NCI-H1694 treated with DMSO at 0.1 percent for 48 hours (cell line): ENCODE measurements at regions not wholly inside any gene's neighbourhood (a gene's known extent, or its start where the extent isn't known, plus 50 kb on each side); places are given as distances from the start of the nearest gene placed in this dataset.
A peak's percentile ranks its signal among the peaks of the same experiment; 100 is the strongest.

Experiments
- DNase-seq: peaks from one replicate; lab custom pipeline; 2025; lab: John Stamatoyannopoulos, UW

DNA sequence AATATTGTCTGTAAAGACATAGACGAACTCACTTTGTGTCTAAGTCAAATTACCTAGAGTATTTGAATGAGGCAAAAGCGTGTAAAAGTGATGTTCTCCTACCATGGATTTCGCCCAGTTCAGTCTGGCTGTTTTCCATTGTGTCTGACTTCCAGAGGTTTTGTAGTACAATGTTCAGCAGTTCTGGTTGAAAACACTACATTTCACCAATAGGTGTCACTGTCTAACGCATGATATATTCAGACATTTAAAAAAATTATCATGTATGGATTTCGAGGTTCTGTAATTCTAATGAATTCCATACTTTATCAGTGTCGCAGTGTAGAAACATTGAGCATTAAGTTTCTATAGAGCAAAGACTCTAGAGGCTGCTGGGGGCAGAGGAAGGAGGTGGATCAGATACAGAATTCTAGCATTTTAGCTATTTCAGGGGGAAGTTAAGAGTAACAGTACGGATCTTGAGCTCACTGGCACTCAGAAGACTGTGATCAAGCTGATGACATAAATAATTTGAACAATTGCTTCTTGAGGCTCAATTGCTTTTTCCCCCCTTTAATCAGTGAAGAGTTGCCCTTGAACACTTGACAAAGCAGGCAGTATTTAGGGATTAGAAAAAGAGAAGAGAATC lies 196.9 kb upstream of the RHOBTB1 start:
- DNase-seq: peak; percentile 73

DNA sequence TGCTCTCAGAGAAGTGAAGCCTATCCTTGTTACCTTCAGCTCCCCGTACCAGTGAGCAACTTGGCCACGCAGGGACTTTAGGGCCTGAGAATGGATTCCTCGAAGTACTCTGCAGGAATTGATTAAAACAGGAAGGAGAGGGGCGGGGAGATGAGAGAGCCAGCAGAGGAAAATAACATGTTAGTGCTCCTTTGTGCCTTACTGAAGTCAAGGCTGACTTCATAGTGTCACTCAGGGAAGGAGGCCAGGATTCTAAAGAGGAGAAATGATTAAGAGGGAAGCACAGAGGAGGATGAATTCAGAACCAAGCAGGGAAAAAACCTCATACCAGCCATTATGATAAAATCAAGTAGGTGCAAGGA lies 195.6 kb upstream of the RHOBTB1 start:
- DNase-seq: no peak

DNA sequence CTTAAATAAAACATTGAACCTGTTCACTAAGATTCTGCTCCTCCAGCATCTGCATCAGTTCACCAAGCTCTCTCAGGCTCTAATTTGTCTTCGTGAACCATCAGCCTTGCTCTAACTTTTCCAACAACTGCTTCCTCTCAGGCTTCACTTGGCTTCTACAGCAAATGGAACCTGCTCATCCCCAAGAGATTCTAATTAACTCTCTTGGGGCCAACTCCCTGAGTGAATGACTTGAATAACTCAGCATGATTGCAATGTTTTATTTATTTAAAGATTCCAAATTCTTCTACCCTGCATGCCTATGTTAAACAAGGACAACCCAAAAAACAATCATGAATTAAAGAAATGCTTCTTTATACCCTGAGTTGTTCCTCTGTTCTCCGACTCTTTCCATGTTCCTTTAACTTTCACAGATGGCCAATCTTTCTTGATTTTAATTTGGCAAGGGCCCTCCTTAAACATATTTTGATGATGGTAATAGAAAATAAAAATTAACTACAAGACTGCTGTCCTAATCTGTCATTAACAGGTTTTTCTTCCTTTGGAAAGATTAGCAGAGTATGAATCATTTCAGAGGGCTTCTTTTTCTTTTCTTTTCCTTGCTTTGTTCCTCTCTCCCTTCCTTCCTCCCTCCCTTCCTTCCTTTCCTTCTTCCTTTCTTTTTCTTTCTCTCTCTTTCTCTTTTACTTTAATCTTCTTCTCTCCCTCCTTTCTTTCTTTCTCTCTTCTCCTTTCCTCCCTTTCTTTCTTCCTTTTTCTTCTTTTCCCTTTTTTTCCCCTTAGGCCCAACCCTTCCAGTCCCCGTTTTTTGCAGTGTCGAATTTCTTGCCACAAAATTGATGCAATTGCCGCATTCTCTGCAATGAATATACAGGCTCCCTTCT lies 195.0 kb upstream of the RHOBTB1 start:
- DNase-seq: no peak

DNA sequence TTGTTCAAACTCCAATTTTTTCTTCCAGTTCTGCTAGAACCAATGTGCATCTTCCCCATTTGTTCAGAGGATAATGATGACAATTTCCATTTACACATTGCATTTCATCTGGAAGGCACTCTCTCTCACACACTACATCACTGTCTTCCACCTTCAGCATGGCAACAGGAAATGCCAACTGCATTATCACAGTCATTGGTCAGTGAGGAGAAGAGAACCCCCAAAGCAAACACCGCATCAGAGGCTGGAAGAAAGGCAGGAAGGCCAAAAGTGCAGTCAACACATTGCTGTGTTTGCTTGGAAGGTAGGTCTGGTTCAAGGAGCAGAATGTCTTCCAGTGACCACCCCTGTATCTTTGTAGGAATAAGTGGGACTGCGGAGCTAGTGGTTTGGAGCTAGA lies 192.2 kb upstream of the RHOBTB1 start:
- no peak for DNase-seq

DNA sequence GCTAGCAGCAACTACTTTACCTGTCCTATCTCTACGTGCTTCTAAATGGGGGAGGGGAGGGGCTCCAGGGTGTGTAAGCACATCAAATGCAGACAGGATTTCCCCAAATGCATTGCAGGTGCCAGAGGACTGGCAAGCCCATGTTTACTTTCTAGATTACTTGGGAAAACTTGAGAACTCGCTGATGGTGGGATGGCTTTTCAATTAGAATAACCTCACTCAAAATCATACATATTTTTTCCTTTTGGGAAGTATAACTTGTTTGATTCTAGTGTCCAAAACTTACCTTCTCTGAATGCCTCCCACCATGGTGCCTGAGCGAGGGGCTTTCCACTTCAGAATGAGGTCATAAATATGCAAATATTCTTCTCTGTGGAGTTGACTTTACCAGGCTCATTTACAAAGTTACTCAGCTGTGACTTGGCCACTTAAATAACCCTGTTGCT lies 191.3 kb upstream of the RHOBTB1 start:
- DNase-seq: no peak

DNA sequence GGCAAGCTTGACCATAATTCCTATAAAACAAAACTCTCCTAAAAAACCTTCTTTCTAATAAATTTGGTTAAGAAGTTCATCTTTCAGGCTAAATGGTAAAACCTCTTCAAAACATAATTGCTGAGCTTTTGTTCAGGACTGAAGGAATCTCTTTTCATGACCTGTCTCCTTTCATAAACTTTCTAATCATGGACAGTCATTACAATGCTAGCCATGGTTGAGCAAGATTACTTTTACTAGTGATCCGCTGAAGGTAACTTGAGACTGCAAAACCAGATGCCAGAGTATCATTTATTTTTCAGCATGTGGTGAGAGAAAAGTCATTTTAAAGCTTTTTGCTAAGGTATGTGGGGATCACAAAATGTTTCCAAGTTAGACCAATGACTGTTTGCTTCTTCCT lies 186.4 kb upstream of the RHOBTB1 start:
- DNase-seq: no peak

DNA sequence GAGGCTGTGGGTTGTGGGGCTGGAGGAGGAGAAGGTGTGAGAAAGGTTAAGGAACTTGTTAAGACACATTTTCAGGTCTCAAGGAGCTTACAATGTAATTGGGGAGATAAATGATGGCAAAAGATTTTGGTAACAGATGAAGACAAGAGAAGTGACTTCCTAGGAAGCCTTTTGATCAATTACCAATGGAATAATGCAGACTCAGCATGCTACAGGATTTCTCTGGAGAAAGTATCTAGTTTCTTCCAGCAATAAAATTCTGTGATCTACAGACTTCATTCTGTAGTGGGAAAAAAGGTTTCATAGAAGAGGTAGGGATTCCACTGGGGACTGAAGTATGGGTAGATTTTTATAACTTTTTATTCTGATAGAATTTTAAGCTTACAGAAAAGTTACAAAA lies 184.2 kb upstream of the RHOBTB1 start:
- no peak for DNase-seq

DNA sequence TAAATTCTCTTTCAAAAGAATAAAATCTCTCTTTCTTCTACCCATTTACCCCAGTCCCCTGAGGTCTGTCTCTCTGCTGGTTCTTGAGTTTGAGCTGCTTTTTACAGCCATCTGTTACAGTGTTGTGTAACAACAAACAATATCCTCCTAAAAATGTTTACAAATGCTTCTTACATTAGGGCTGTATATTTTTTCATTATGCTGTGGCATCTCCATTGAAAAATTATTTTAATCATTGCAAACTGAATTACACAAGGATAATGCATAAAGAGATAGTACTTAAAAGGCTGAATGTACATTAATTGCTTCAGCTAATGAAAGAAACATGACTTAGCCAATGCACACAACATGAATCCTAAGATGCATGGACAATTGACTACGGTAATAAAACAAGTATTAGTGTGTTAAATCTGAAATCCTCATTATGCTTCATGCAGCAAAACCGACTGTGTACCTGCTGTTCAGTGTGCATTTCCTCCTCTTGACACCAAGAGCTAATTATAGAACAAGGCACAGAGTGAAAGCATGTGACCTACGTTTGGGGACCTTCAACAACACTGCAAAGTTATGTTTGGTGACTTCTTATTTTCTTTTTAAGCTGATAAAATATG lies 181.7 kb upstream of the RHOBTB1 start:
- DNase-seq: peak; percentile 36

DNA sequence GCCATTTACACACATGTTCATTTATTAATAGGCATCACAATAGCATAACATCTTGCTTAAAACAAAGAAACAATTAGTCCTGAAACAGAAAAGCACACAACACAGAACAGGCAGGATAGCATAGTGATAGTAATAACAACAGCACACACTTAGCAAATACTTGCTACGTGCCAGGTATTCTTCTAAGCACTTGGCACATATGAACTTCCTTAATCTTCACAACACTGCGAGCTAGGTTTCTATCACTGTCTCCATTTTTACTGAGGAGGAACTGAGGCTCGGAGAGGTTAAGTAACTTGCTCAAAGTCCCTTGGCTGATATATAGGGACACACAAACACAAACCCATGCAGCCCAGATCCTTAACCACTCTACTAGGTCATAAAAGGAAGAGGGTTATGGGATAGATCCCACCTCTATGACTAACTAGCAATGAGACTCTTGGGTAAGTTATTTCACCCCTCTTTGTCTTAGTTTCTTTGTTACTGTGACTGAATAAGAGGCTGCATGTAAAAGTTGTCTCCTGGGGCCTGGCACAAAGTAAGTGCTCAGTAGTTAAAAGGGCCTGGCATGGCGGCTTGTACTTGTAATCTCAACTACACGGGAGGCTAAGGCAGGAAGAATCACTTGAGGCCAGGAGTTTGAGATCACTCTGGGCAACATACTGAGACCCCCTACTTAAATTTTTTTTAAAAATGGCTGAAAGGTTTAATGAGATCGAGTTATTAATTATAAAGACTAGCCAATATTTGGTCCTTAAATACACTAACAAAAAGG lies 181.0 kb upstream of the RHOBTB1 start:
- no peak for DNase-seq

DNA sequence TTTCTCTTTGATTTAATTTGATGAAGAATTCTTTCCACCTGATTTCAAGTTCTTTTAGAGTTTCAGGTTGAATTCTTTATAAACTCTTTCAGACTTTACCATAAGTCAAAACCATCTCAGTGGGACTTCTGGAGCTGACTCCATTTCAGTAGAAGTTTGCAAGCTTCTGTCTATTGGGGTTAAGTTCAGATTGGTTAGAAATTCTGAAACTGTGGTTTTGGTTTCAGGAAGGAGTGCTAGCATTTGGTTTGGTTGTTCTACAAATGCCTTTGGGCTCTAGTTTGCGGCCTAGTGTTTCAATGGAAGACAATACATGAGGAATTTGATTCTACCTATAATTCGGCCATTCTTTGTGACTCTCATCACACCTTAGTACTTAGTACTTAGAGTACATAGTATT lies 176.8 kb upstream of the RHOBTB1 start:
- no peak for DNase-seq

DNA sequence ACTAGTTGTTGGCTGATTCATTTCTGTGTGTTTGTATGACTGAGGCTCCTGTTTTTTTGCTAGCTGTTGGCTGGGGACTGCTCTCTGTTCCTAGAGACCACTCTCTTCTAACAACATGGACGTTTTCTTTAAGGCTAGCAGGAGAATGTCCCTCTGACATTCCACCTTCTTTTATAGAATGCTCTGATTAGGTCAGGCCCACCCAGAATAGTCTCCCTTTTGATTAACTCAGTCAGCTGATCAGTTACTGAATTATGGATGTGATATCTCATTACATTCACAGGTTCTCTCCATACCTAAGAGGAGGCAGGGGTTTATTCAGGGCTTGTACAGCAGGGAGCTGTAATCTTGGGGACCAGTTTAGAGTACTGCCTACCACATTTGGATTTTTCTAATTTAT lies 175.6 kb upstream of the RHOBTB1 start:
- DNase-seq: no peak

DNA sequence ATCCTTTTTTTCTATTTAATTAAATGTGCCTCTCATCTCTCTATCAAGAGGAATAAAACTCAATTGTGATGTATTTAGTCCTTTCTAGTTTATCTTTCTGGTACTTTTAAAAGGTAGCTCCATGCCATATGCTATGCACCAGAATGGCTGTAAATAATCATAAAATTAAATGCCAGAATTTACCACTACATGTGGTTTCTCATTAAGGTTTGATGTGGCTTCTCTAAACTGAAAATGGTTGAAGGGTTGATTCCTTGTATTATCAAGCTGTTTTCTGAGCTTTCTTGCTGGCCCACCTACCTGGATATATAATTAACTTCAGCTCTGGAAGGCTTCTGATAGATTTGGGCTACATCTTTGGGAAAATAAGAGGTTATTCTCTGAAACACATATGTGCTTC lies 171.9 kb upstream of the RHOBTB1 start:
- DNase-seq: peak; percentile 92

DNA sequence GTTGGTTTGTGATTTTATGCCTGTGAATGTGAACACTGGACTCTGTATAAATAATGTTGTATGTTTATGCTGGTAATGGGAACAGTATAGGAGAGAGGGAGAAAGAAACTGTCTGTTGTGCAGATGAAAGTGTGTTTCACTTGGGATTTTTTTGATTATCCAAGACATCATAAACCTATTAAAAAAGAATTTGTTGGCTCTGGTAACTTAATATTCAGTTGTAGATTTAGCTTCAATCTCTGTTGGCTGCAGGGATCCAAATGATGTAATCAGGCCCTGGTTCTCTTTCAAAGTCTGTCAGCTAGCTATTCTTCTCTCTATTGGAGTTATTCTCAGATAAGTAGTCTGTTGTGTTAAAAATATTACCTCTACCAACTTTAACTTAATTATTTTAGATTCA lies 168.8 kb upstream of the RHOBTB1 start:
- no peak for DNase-seq

DNA sequence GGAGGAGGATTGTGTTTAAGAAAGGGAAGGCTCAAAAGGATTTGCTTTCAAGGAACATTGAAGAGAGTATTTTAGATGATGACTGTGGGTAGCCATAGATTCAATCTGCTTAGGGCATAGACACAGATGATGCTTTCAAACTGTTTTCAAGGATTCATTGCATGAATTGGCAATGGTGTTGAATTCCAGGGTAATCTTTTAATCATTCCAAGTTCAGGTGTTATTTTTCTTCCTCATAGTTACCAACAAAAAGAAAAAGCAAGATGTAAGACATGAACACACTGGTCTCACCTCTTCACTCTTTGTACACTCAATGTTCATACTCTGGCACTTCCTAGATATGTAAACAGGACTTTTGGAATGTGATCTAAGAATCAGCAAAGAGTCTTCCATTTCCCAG lies 167.0 kb upstream of the RHOBTB1 start:
- no peak for DNase-seq

DNA sequence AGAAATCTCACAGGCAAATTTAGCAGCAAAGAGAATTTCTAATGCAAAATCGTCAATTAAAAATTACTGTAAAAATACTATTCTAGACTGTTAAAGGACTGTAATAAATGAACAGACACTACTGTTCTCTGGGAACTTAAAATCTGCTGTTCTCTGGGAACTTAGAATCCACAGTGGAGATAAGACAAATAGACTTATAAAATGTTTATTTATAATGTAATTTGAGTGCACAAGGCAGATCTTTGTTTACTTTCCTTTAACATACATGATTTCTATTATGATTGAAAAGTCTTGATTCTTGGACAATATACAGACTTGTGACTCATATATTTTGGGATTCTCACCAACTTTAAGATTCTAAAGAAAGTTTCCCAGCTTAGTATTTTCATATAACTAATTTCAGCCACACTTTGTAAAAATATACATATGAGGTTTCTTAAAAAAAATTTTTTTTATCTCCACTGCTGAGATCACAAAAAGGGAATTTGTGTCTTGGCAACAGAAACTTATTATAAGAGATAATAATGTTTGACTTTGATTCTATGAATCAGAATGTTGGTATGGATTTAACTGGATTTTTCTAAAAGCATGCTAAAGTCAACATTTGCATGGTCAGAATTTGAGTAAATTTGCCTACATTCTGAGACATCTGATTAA lies 166.3 kb upstream of the RHOBTB1 start:
- no peak for DNase-seq

DNA sequence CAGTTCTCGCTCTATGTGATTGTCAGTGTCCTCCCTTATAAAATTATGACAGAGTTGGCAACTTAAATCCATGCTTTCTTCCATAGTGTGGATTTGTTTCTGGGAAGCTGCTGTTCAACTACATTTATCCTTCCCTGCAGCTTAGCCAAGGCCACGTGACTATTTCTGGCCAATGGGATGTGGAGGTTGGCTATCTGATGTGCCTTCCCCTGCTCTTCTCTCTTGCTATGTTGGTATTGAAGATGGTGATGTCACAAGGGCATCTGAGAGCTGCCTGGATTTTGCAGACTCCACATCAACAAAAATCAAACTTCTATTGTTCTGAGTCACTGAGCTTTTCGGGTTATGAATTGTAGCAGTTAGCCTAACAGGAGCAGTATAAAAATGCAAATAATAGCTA lies 164.9 kb upstream of the RHOBTB1 start:
- no peak for DNase-seq

DNA sequence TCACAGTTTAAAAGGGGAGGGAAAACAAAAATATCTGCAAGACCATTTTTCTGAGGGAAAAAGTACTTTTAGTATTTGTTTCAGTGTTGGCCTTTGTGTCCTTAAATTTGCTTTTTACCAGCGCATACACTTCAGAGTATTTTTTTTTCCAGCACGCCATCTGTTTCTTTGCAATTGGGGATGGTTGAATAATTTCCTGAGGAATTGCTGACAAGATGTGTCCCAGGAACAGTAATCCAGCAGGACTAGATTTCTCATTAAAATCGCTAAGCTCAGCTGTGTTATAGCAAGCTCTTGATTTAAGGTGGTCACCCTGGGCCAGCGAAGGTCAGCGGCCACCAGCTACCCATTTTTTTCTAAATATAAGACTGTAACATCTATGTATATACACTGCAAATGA lies 156.9 kb upstream of the RHOBTB1 start:
- DNase-seq: peak; percentile 85

DNA sequence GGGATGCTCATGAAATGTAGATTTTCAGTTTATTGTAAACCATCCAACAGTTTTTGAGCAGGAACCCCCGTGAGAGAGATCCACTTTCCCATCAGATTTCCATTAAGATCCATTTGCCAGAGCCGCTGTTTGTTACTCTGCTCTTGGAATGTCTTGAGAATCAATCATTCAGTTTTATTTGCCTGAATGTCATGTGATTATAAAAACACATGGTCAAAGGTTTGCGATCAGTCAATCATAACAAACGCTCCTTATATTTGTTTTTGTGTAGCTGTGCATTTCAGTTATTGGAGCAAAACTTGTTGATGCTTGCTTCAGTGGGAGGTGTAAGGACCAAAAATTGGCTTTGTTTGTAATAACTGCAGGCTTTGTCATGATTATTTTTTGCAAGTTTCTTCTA lies 155.8 kb upstream of the RHOBTB1 start:
- peak; percentile 22 for DNase-seq

DNA sequence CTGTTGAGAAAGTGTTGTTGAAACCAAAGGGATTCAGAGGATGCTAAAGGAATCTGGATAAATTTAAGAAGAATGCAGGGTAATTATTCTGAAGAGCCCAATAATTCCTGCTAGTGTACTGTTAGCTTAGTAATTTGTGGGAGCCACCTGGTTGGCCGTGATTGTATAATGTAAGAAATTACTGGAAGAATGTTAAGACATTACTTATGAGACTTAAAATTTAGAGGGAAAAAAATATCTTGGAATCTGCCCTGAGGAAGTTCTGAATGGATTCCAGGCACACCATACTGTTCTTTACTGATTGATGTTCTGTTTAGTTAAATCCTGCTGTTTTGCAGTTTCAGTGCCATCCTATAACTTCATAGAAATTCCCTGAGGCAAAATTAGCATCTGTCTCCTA lies 155.0 kb upstream of the RHOBTB1 start:
- no peak for DNase-seq

DNA sequence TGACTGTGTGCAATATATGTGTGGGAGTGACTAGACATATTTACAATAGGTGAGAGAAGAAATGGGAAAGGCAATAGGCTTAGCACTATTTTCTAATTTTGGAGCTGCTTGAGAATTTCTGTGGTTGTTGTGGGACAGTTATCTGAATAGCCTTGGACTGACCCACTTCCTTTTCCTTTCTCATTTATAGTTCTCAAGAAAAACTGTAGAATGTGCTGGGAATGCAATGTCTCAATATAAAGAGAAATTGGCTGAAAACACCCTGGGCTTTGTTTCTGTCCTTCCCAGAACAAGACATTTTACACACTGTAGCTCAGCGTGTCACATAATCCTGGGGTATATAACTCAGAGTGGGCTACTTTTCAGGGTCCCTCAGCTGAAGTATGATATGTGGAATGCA lies 153.0 kb upstream of the RHOBTB1 start:
- no peak for DNase-seq

DNA sequence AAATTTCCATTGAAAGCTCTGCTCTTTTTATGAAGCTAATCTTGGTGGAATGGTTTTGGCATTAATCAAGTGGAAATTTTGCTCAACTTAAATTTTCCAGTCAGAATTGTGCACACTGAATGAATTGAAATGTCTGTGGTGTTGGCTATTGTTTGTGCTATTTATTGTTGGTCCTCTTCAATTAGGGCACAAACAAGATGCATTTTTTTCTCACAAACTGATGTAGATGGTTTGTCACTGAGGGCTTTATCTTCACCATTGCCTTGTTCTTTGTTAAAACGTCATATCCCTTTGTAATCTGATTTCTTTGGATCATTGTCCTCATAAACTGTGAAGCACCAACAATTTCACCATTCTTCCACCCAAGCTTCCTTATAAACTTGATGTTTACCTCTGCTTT lies 152.1 kb upstream of the RHOBTB1 start:
- no peak for DNase-seq

DNA sequence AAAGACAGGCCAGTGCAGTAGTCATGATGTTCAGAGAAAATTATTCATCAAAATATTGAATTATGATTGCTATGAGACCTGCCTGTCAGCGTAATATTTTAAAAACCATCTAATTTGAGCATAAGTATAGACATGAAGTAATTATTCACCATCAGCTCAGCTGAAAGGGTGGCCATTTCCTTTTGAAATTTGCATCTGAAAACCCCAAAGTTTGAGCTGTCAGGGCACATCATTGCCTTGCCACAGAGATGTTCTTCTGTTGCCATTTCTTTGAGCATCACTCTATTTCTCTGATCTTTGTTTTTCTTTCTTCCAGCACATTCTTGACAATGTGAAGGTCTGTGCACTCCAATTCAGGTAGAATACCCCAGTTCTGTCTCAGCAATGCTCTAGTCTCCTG lies 147.5 kb upstream of the RHOBTB1 start:
- DNase-seq: no peak
